A549 (cell line): ENCODE measurements at regions not wholly inside any gene's neighbourhood (a gene's known extent, or its start where the extent isn't known, plus 50 kb on each side); places are given as distances from the start of the nearest gene placed in this dataset.

Source experiments
- ATAC-seq, 2 experiments: fragments of 200-7000 bp in 1 of 2; fragments of >200 bp in 1 of 2; cut with Nextera tagmentation in 1 of 2; cut with Tn5 transposase in 1 of 2; 3 replicates each; pipeline versions ENCODE4 v1.8.0 to v1.9.1; 2018 to 2020; ENCODE audit warnings: mild to moderate bottlenecking in 1 of 2, moderate library complexity in 1 of 2
- CTCF ChIA-PET: fragments of 300-600 bp; sonication (Branson Sonifier 250); formaldehyde crosslinking; extraction: SDS; loops from one replicate; lab custom pipeline; 2021; ENCODE audit warnings: antibody characterized with exemption, inconsistent platforms; lab: Yijun Ruan, JAX
- POLR2A ChIA-PET: fragments of 350-600 bp; formaldehyde crosslinking; extraction: SDS; loops from one replicate; lab custom pipeline; 2021; ENCODE audit warnings: antibody characterized with exemption, inconsistent platforms; lab: Yijun Ruan, JAX
- DNase-seq, 2 experiments: peaks; one replicate each; pipeline versions ENCODE4 v3.0.0 to v3.0.0-alpha.2; 2011 to 2016; ENCODE audit warnings: low read depth in 1 of 2, low spot score in 1 of 2
- FAIRE-seq: peaks from 2 replicates; lab custom pipeline; 2011; peaks lifted over from hg19 to GRCh38; lab: Jason Lieb, UNC
- H3K27ac ChIP-seq, 2 experiments: fragments of >200 bp; sonication (Bioruptor Twin); formaldehyde crosslinking; 3 replicates each; pipeline ENCODE4 v1.5.1; 2016 to 2017
- H3K4me1 ChIP-seq: fragments of >200 bp; sonication (Bioruptor Twin); formaldehyde crosslinking; 3 replicates; pipeline ENCODE4 v1.6.1; 2016
- H3K4me2 ChIP-seq: fragments of >200 bp; sonication (Bioruptor Twin); formaldehyde crosslinking; 3 replicates; pipeline ENCODE4 v1.6.1; 2016
- H3K4me3 ChIP-seq: fragments of >200 bp; sonication (Bioruptor Twin); formaldehyde crosslinking; 3 replicates; pipeline ENCODE4 v1.5.1; 2016
- H3K9me3 ChIP-seq: fragments of >200 bp; sonication (Bioruptor Twin); formaldehyde crosslinking; 3 replicates; pipeline ENCODE4 v1.6.1; 2016
- CBX8 ChIP-seq: fragments of 200-600 bp; sonication (generic); IDR thresholded peaks from 2 replicates; pipeline ENCODE4 v1.6.1; 2016
- CEBPB ChIP-seq, 2 experiments: fragments of >200 bp in 1 of 2; sonication (Bioruptor Twin) in 1 of 2; formaldehyde crosslinking in 1 of 2; IDR thresholded peaks; 2 replicates each; pipeline ENCODE4 v1.6.1; 2012 to 2016
- CHD2 ChIP-seq: fragments of 150-350 bp; IDR thresholded peaks from 2 replicates; pipeline ENCODE4 v1.6.1; 2014; ENCODE audit warnings: low read length; ENCODE audit not compliant: partially characterized antibody
- CHD4 ChIP-seq: fragments of 200-600 bp; sonication (generic); IDR thresholded peaks from 2 replicates; pipeline ENCODE4 v1.6.1; 2016; ENCODE audit warnings: antibody characterized with exemption, mild to moderate bottlenecking, borderline replicate concordance
- EHF ChIP-seq: fragments of 250-450 bp; sonication (Bioruptor Pico); IDR thresholded peaks from 2 replicates; pipeline ENCODE4 v1.5.0; 2020; ENCODE audit warnings: mild to moderate bottlenecking
- EHMT2 ChIP-seq: fragments of 200-600 bp; sonication (generic); IDR thresholded peaks from 2 replicates; pipeline ENCODE4 v1.6.1; 2016; ENCODE audit warnings: antibody characterized with exemption, low read depth, mild to moderate bottlenecking, moderate library complexity
- ESRRA ChIP-seq: fragments of 150-350 bp; IDR thresholded peaks from 2 replicates; pipeline ENCODE4 v1.6.1; 2014; ENCODE audit warnings: mild to moderate bottlenecking, low read length, borderline replicate concordance
- FOSL2 ChIP-seq, 2 experiments: fragments of 450-650 bp in 1 of 2; fragments of >200 bp in 1 of 2; sonication (Bioruptor Twin) in 1 of 2; formaldehyde crosslinking; IDR thresholded peaks; 2 replicates each; pipeline versions ENCODE4 v1.5.0 to v1.6.1; 2016 to 2020; ENCODE audit warnings: mild to moderate bottlenecking in 1 of 2, moderate library complexity in 1 of 2
- FOXS1 ChIP-seq: fragments of 250-450 bp; sonication (Bioruptor Pico); IDR thresholded peaks from 2 replicates; pipeline ENCODE4 v1.5.0; 2020; ENCODE audit warnings: mild to moderate bottlenecking, moderate library complexity
- GATA3 ChIP-seq: IDR thresholded peaks from 2 replicates; pipeline ENCODE4 v1.6.1; 2012; ENCODE audit warnings: borderline replicate concordance
- HDAC2 ChIP-seq: fragments of 200-600 bp; sonication (generic); IDR thresholded peaks from 2 replicates; pipeline ENCODE4 v1.6.1; 2016
- HMGXB4 ChIP-seq: fragments of 250-450 bp; sonication (Bioruptor Pico); IDR thresholded peaks from 2 replicates; pipeline ENCODE4 v1.5.0; 2021; ENCODE audit warnings: mild to moderate bottlenecking, moderate library complexity, borderline replicate concordance
- HOXA7 ChIP-seq: fragments of 250-450 bp; sonication (Bioruptor Pico); IDR thresholded peaks from 2 replicates; pipeline ENCODE4 v1.5.0; 2020; ENCODE audit warnings: mild to moderate bottlenecking, moderate library complexity
- MAFK ChIP-seq: fragments of 450-650 bp; IDR thresholded peaks from 2 replicates; pipeline ENCODE4 v1.6.1; 2014; ENCODE audit not compliant: partially characterized antibody
- MAX ChIP-seq: IDR thresholded peaks from 2 replicates; pipeline ENCODE4 v1.6.1; 2012
- NPAS2 ChIP-seq: fragments of 250-450 bp; sonication (Bioruptor Pico); IDR thresholded peaks from 2 replicates; pipeline ENCODE4 v1.8.0; 2022; ENCODE audit warnings: mild to moderate bottlenecking, moderate library complexity, borderline replicate concordance
- PBX3 ChIP-seq: IDR thresholded peaks from 2 replicates; pipeline ENCODE4 v1.6.1; 2012
- PHF8 ChIP-seq: fragments of 200-600 bp; sonication (generic); IDR thresholded peaks from 2 replicates; pipeline ENCODE4 v1.6.1; 2016; ENCODE audit warnings: low read depth, mild to moderate bottlenecking, antibody characterized with exemption, moderate library complexity, borderline replicate concordance
- POLR2AphosphoS2 ChIP-seq: conservative IDR thresholded peaks from 2 replicates; pipeline ENCODE4 v1.6.1; 2012; ENCODE audit warnings: low read length, improper control_type of control experiment, inconsistent platforms
- RAD21 ChIP-seq, 2 experiments: fragments of >200 bp in 1 of 2; sonication (Bioruptor Twin) in 1 of 2; formaldehyde crosslinking in 1 of 2; IDR thresholded peaks in 1 of 2; conservative IDR thresholded peaks in 1 of 2; 2 replicates in 1 of 2; 3 replicates in 1 of 2; pipeline ENCODE4 v1.6.1; 2012 to 2018; ENCODE audit warnings: inconsistent platforms in 1 of 2
- RNF2 ChIP-seq: fragments of 200-600 bp; sonication (generic); IDR thresholded peaks from 2 replicates; pipeline ENCODE4 v1.6.1; 2016; ENCODE audit warnings: low read depth, mild to moderate bottlenecking, antibody characterized with exemption, moderate library complexity, borderline replicate concordance
- TP53 ChIP-seq: fragments of 250-450 bp; sonication (Bioruptor Pico); IDR thresholded peaks from 2 replicates; pipeline ENCODE4 v1.5.0; 2021; ENCODE audit warnings: mild to moderate bottlenecking, moderate library complexity
- USF2 ChIP-seq: fragments of 450-650 bp; IDR thresholded peaks from 2 replicates; pipeline ENCODE4 v1.6.1; 2014; ENCODE audit warnings: antibody characterized with exemption
- ZNF302 ChIP-seq: fragments of 250-450 bp; sonication (Bioruptor Pico); IDR thresholded peaks from 2 replicates; pipeline ENCODE4 v1.9.0; 2021; ENCODE audit warnings: inconsistent platforms, mild to moderate bottlenecking, moderate library complexity
- WGBS: methylation state at CpG from one replicate; pipeline ENCODE4 v1.1.6; 2017; ENCODE audit errors: missing lambda C conversion rate; 5-methylcytosine and 5-hydroxymethylcytosine counted together
- TF ChIP-seq, protein P1 (sequence below): fragments of >200 bp; sonication (Bioruptor Twin); formaldehyde crosslinking; IDR thresholded peaks from 2 replicates; pipeline ENCODE4 v1.6.1; 2016
- TF ChIP-seq, protein P2 (sequence below): fragments of >200 bp; sonication (Bioruptor Twin); formaldehyde crosslinking; IDR thresholded peaks from 3 replicates; pipeline ENCODE4 v1.6.1; 2016

DNA sequence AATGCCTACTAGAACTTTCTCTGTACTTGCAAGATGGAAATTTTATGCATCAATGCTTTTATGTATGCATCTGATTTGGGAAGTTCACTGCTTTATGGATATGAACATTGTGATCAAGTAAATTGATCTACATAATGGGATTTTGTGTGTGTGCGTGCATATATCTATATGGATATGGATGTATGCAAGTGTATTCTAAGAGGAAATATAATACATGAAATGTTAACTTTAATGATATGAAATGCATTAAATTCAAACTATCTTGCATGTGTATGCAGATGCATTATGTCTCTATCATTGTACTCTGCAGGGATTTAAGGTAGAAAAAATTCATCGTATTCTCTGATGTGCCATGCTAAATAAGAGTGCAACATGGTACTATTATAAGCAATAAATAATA is 1855.4 kb upstream of the PIK3C3 start:
- CTCF ChIA-PET = no interaction called here
- no peak for FAIRE-seq
- TF ChIP-seq GATA3 (no peak), HDAC2 (no peak), PBX3 (no peak), POLR2AphosphoS2 (no peak)
- TF ChIP-seq, protein P1, sequence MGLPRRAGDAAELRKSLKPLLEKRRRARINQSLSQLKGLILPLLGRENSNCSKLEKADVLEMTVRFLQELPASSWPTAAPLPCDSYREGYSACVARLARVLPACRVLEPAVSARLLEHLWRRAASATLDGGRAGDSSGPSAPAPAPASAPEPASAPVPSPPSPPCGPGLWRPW = no peak

DNA sequence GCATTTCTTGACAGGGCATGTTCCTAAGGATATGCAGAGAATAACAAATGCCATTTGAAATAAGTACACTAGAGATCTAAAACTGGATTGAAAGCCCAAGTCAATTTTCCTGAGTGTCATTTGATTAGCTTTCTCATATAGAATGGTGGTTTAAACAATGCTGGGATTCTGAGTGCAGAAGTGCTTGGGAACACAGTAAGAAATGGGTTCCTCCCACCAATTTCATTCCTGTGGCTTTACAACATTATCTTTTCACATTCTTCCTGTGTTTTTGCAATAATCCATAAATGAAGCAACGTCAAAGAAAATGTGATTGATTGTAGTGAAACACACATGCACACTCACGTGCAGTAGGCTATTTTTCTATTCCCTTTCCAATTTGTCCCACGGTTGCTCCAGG is 1858.4 kb upstream of the PIK3C3 start:
- H3K27ac ChIP-seq = no peak overlapping the region
- FAIRE-seq = no peak
- WGBS = 0% methylated on average over 3 of the region's 3 CpGs
- TF ChIP-seq GATA3 = no peak
- TF ChIP-seq POLR2AphosphoS2 = no peak
- TF ChIP-seq HMGXB4 (CRISPR knock-in tag) = no peak
- TF ChIP-seq RNF2 = no peak
- TF ChIP-seq EHF (CRISPR knock-in tag) = no peak
- TF ChIP-seq FOSL2 (IDR thresholded peaks at IDR 0.05) = no peak
- TF ChIP-seq FOSL2 (CRISPR knock-in tag; IDR thresholded peaks at IDR 0.05) = no peak
- no peak for TF ChIP-seq HOXA7 (CRISPR knock-in tag)
- TF ChIP-seq FOXS1 = no peak
- ChIA-PET CTCF (no interaction called here), POLR2A (no interaction called here)
- H3K4me3 ChIP-seq = no peak overlapping the region
- H3K9me3 ChIP-seq = no peaks in the 10 kb centered on the region
- ATAC-seq = no peak
- DNase-seq = no peak
- no peaks in the 10 kb centered on the region for H3K4me1 ChIP-seq
- H3K4me2 ChIP-seq = no peak overlapping the region

More for the DNA sequence above, 1855.4 kb upstream of the PIK3C3 start:
- H3K4me2 ChIP-seq = no peak overlapping the region
- no peak overlapping the region for H3K27ac ChIP-seq
- H3K4me1 ChIP-seq = no peaks in the 10 kb centered on the region
- H3K9me3 ChIP-seq = no peaks in the 10 kb centered on the region
- no peak overlapping the region for H3K4me3 ChIP-seq
- 52% methylated on average over 2 of the region's 2 CpGs for WGBS
- no peak for DNase-seq
- no peak for ATAC-seq
- POLR2A ChIA-PET = no interaction called here

DNA sequence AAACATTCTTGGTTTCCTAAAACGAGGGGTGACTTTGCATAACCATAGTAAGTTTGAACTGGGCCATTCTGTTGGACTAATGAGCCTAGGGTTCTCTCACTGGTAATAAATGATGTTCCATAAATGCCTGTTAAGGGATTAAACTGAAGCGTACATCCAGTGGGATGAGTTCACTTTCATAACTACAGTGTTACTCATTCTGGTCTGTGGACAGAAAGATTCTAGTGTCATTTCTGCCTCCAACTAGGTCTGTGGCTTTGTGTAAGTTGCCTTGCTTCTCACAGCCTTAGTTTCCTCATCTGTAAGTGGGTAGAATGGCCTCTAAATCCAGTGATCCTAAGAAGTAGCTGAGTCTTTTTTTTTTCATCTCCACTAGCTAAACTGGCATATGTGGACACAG is 1860.6 kb upstream of the PIK3C3 start:
- no peak for DNase-seq
- FAIRE-seq = no peak
- H3K4me3 ChIP-seq = no peak overlapping the region
- no peak overlapping the region for H3K27ac ChIP-seq
- 3% methylated on average over 2 of the region's 2 CpGs for WGBS
- ChIA-PET POLR2A (no interaction called here), CTCF (no interaction called here)
- no peak for TF ChIP-seq CEBPB (IDR thresholded peaks at IDR 0.05)
- no peak for TF ChIP-seq ZNF302
- TF ChIP-seq TP53 (CRISPR knock-in tag) = no peak
- TF ChIP-seq CBX8 = no peak
- no peak for TF ChIP-seq CHD2
- no peak for TF ChIP-seq CHD4
- no peak for TF ChIP-seq PHF8
- no peak for TF ChIP-seq MAFK
- ATAC-seq = no peak
- no peaks in the 10 kb centered on the region for H3K4me1 ChIP-seq
- no peaks in the 10 kb centered on the region for H3K9me3 ChIP-seq
- no peak overlapping the region for H3K4me2 ChIP-seq

GRCh38 chr18:40088130-40088529 is 1866.9 kb upstream of the PIK3C3 start:
- ChIA-PET CTCF (no interaction called here), POLR2A (no interaction called here)
- H3K4me2 ChIP-seq = no peak overlapping the region
- no peak overlapping the region for H3K4me3 ChIP-seq
- no peaks in the 10 kb centered on the region for H3K4me1 ChIP-seq
- WGBS = 28% methylated on average over 3 of the region's 3 CpGs
- FAIRE-seq = no peak
- DNase-seq = no peak
- no peak for ATAC-seq
- H3K27ac ChIP-seq = no peak overlapping the region
- H3K9me3 ChIP-seq = no peaks in the 10 kb centered on the region
- no peak for TF ChIP-seq CHD2
- TF ChIP-seq FOXS1 = no peak
- no peak for TF ChIP-seq USF2
- no peak for TF ChIP-seq RNF2
- no peak for TF ChIP-seq CBX8
- no peak for TF ChIP-seq POLR2AphosphoS2
- no peak for TF ChIP-seq EHMT2
- no peak for TF ChIP-seq NPAS2 (CRISPR knock-in tag)
- TF ChIP-seq ZNF302 = no peak
- no peak for TF ChIP-seq MAX
- no peak for TF ChIP-seq RAD21 (conservative IDR thresholded peaks at IDR 0.05 in 1 of 2, IDR thresholded peaks at IDR 0.05 in 1 of 2)
- TF ChIP-seq, protein P2, sequence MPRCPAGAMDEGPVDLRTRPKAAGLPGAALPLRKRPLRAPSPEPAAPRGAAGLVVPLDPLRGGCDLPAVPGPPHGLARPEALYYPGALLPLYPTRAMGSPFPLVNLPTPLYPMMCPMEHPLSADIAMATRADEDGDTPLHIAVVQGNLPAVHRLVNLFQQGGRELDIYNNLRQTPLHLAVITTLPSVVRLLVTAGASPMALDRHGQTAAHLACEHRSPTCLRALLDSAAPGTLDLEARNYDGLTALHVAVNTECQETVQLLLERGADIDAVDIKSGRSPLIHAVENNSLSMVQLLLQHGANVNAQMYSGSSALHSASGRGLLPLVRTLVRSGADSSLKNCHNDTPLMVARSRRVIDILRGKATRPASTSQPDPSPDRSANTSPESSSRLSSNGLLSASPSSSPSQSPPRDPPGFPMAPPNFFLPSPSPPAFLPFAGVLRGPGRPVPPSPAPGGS = no peak
- TF ChIP-seq ESRRA = no peak
